ENCODE measurements at regions not wholly inside any gene's neighbourhood (a gene's known extent, or its start where the extent isn't known, plus 50 kb on each side); places are given as distances from the start of the nearest gene placed in this dataset.
"Not testable (repeated sequence)": the region's sequence is repeated elsewhere in the genome, so short reads cannot be mapped to it uniquely, and the experiment has no call there.

- no peak for ATAC-seq
- no peaks in the 10 kb centered on the region for H3K27me3 Mint-ChIP-seq
- no peak for DNase-seq
- H3K4me3 Mint-ChIP-seq, result no peak overlapping the region
- H3K4me1 Mint-ChIP-seq, result no peaks in the 10 kb centered on the region
- H3K27ac Mint-ChIP-seq, result no peak overlapping the region
- no peaks in the 10 kb centered on the region for H3K36me3 Mint-ChIP-seq (ENCODE audit: low read depth)
- no peaks in the 10 kb centered on the region for H3K9me3 Mint-ChIP-seq
Observed at GRCh38 chr19:30066781-30067759, 125.0 kb downstream of the URI1 start.

GRCh38 chr19:30067956-30068506, 126.0 kb downstream of the URI1 start:
- not testable (repeated sequence) for DNase-seq; H3K4me3 Mint-ChIP-seq; H3K27ac Mint-ChIP-seq; H3K9me3 Mint-ChIP-seq; ATAC-seq; H3K4me1 Mint-ChIP-seq; H3K36me3 Mint-ChIP-seq (ENCODE audit: low read depth); H3K27me3 Mint-ChIP-seq

- Mint-ChIP-seq H3K27ac (no peak overlapping the region), H3K9me3 (no peaks in the 10 kb centered on the region), H3K4me3 (no peak overlapping the region), H3K36me3 (ENCODE audit: low read depth) (no peaks in the 10 kb centered on the region), H3K4me1 (no peaks in the 10 kb centered on the region), H3K27me3 (no peaks in the 10 kb centered on the region)
- DNase-seq (no peak), ATAC-seq (no peak)
Observed at GRCh38 chr19:30068528-30069395, 126.7 kb downstream of the URI1 start.

GRCh38 chr19:30069535-30070197, 127.6 kb downstream of the URI1 start:
- no peaks in the 10 kb centered on the region for H3K27me3 Mint-ChIP-seq

GRCh38 chr19:30070198-30070967, 128.3 kb downstream of the URI1 start:
- Mint-ChIP-seq H3K9me3 (no peaks in the 10 kb centered on the region), H3K4me3 (no peak overlapping the region), H3K27me3 (no peaks in the 10 kb centered on the region), H3K4me1 (no peaks in the 10 kb centered on the region), H3K36me3 (ENCODE audit: low read depth) (no peaks in the 10 kb centered on the region), H3K27ac (no peak overlapping the region)
- DNase-seq (no peak), ATAC-seq (no peak)

More at GRCh38 chr19:30069535-30070197, 127.6 kb downstream of the URI1 start:
- Mint-ChIP-seq H3K27ac (no peak overlapping the region), H3K36me3 (ENCODE audit: low read depth) (no peaks in the 10 kb centered on the region), H3K9me3 (no peaks in the 10 kb centered on the region), H3K4me3 (no peak overlapping the region), H3K4me1 (no peaks in the 10 kb centered on the region)
- ATAC-seq, result no peak
- DNase-seq, result no peak

- no peaks in the 10 kb centered on the region for H3K9me3 Mint-ChIP-seq
- no peaks in the 10 kb centered on the region for H3K4me1 Mint-ChIP-seq
- no peak overlapping the region for H3K27ac Mint-ChIP-seq
- H3K27me3 Mint-ChIP-seq, result peaks cover 2% of the 10 kb centered on the region
- H3K36me3 Mint-ChIP-seq (ENCODE audit: low read depth), result no peaks in the 10 kb centered on the region
- DNase-seq (no peak), ATAC-seq (no peak)
- no peak overlapping the region for H3K4me3 Mint-ChIP-seq
Observed at GRCh38 chr19:30070968-30071632, 129.1 kb downstream of the URI1 start.

GRCh38 chr19:30071871-30072270, 129.8 kb downstream of the URI1 start:
- Mint-ChIP-seq H3K36me3 (ENCODE audit: low read depth) (no peaks in the 10 kb centered on the region), H3K27ac (no peak overlapping the region), H3K4me1 (no peaks in the 10 kb centered on the region), H3K27me3 (peaks cover 2% of the 10 kb centered on the region), H3K4me3 (no peak overlapping the region), H3K9me3 (no peaks in the 10 kb centered on the region)
- ATAC-seq (no peak), DNase-seq (no peak)

- Mint-ChIP-seq H3K27ac (no peak overlapping the region), H3K4me1 (no peaks in the 10 kb centered on the region), H3K9me3 (no peaks in the 10 kb centered on the region), H3K27me3 (peaks cover 2% of the 10 kb centered on the region), H3K36me3 (ENCODE audit: low read depth) (no peaks in the 10 kb centered on the region), H3K4me3 (no peak overlapping the region)
- DNase-seq (no peak), ATAC-seq (no peak)
Observed at GRCh38 chr19:30073152-30074000, 131.3 kb downstream of the URI1 start.

- no peak overlapping the region for H3K4me3 Mint-ChIP-seq
- H3K27me3 Mint-ChIP-seq, result peaks cover 2% of the 10 kb centered on the region
- DNase-seq (no peak), ATAC-seq (no peak)
- no peak overlapping the region for H3K27ac Mint-ChIP-seq
- H3K4me1 Mint-ChIP-seq, result no peaks in the 10 kb centered on the region
- H3K9me3 Mint-ChIP-seq, result no peaks in the 10 kb centered on the region
- H3K36me3 Mint-ChIP-seq (ENCODE audit: low read depth), result no peaks in the 10 kb centered on the region
Observed at GRCh38 chr19:30074096-30074495, 132.1 kb downstream of the URI1 start.

GRCh38 chr19:30074741-30075715, 133.0 kb downstream of the URI1 start:
- Mint-ChIP-seq H3K9me3 (no peaks in the 10 kb centered on the region), H3K27ac (no peak overlapping the region), H3K4me1 (no peaks in the 10 kb centered on the region), H3K36me3 (ENCODE audit: low read depth) (no peaks in the 10 kb centered on the region), H3K4me3 (no peak overlapping the region), H3K27me3 (peaks cover 2% of the 10 kb centered on the region)
- ATAC-seq (no peak), DNase-seq (no peak)

GRCh38 chr19:30076101-30076551, 134.1 kb downstream of the URI1 start:
- DNase-seq, result no peak
- H3K4me1 Mint-ChIP-seq, result no peaks in the 10 kb centered on the region
- no peak overlapping the region for H3K27ac Mint-ChIP-seq
- H3K4me3 Mint-ChIP-seq, result no peak overlapping the region
- no peaks in the 10 kb centered on the region for H3K36me3 Mint-ChIP-seq (ENCODE audit: low read depth)
- H3K27me3 Mint-ChIP-seq, result peaks cover 2% of the 10 kb centered on the region
- ATAC-seq, result no peak
- H3K9me3 Mint-ChIP-seq, result no peaks in the 10 kb centered on the region
